Right lobe of liver (tissue), 4 donors: ENCODE measurements at regions not wholly inside any gene's neighbourhood (a gene's known extent, or its start where the extent isn't known, plus 50 kb on each side); places are given as distances from the start of the nearest gene placed in this dataset.

Experiments used
- POLR2A ChIP-seq: fragments of 450-650 bp; IDR thresholded peaks from one replicate; pipeline ENCODE4 v1.6.1; 2017; ENCODE audit warnings: antibody characterized with exemption, mild to moderate bottlenecking
- TF ChIP-seq, protein P1 (sequence below), 4 donors: fragments of 200-600 bp in 3 of 4; fragments of 450-650 bp in 1 of 4; IDR thresholded peaks; one replicate each; pipeline versions ENCODE4 v1.5.1 to v1.8.0; 2016 to 2022; ENCODE audit warnings: antibody characterized with exemption in 4 of 4, mild to moderate bottlenecking in 2 of 4
- donor health status: DM: no; HTN: no; CAD: no.
- donor health status: DM: no; HTN: no; CAD: no.
- donor health status: DM: no; HTN: yes; CAD: no.

GRCh38 chr11:45051621-45052020, 94.8 kb upstream of the PRDM11 start:
- no peak for TF ChIP-seq POLR2A
- TF ChIP-seq, protein P1, sequence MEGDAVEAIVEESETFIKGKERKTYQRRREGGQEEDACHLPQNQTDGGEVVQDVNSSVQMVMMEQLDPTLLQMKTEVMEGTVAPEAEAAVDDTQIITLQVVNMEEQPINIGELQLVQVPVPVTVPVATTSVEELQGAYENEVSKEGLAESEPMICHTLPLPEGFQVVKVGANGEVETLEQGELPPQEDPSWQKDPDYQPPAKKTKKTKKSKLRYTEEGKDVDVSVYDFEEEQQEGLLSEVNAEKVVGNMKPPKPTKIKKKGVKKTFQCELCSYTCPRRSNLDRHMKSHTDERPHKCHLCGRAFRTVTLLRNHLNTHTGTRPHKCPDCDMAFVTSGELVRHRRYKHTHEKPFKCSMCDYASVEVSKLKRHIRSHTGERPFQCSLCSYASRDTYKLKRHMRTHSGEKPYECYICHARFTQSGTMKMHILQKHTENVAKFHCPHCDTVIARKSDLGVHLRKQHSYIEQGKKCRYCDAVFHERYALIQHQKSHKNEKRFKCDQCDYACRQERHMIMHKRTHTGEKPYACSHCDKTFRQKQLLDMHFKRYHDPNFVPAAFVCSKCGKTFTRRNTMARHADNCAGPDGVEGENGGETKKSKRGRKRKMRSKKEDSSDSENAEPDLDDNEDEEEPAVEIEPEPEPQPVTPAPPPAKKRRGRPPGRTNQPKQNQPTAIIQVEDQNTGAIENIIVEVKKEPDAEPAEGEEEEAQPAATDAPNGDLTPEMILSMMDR (IDR thresholded peaks at IDR 0.05): no peak
